Activated T-cell treated with anti-CD3 and anti-CD28 coated beads, Interleukin-2, amount 50 U/mL, for 24 hours (primary cell): ENCODE measurements at regions not wholly inside any gene's neighbourhood (a gene's known extent, or its start where the extent isn't known, plus 50 kb on each side); places are given as distances from the start of the nearest gene placed in this dataset.
"Not testable (repeated sequence)": the region's sequence is repeated elsewhere in the genome, so short reads cannot be mapped to it uniquely, and the experiment has no call there.

Experiments
- DNase-seq: peaks from one replicate; pipeline ENCODE4 v3.0.0-alpha.2; 2020
- H3K27ac Mint-ChIP-seq: 2 replicates; pipeline ENCODE4 v1.8.0; 2020; ENCODE audit warnings: mild to moderate bottlenecking, mixed read lengths
- H3K27me3 Mint-ChIP-seq: 2 replicates; pipeline ENCODE4 v1.8.0; 2020; ENCODE audit warnings: mixed read lengths
- H3K36me3 Mint-ChIP-seq: 2 replicates; pipeline ENCODE4 v1.8.0; 2020; ENCODE audit warnings: low read depth, mixed read lengths
- H3K4me1 Mint-ChIP-seq: 2 replicates; pipeline ENCODE4 v1.8.0; 2020; ENCODE audit warnings: low read depth, mixed read lengths
- H3K4me3 Mint-ChIP-seq: 2 replicates; pipeline ENCODE4 v1.8.0; 2020; ENCODE audit warnings: mild to moderate bottlenecking, moderate library complexity, mixed read lengths
- H3K9me3 Mint-ChIP-seq: 2 replicates; pipeline ENCODE4 v1.8.0; 2020; ENCODE audit warnings: mixed read lengths

DNA sequence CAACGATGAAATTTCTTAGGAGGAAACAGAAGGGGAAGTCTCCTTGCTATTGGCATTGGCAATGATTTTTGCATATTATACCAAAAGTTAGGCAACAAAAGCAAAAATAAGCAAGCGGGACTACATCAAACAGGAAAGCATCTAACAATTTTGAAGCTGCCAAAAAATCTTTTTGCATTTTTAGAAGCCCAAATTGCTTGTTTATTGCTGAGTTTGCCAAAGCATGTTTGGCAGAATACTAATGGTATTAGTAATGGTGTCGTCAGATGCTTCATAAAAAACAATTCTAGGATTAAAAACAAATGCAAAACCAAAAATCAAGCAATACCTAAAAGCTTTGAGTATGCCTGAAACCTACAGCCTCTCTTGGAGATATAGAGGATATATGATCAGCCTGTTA is 80.0 kb downstream of the GALR1 start:
- no peak overlapping the region for H3K4me3 Mint-ChIP-seq
- H3K27ac Mint-ChIP-seq = no peak overlapping the region
- H3K36me3 Mint-ChIP-seq = no peaks in the 10 kb centered on the region
- H3K9me3 Mint-ChIP-seq = no peaks in the 10 kb centered on the region
- H3K27me3 Mint-ChIP-seq = peaks cover 19% of the 10 kb centered on the region
- H3K4me1 Mint-ChIP-seq = no peaks in the 10 kb centered on the region
- no peak for DNase-seq

DNA sequence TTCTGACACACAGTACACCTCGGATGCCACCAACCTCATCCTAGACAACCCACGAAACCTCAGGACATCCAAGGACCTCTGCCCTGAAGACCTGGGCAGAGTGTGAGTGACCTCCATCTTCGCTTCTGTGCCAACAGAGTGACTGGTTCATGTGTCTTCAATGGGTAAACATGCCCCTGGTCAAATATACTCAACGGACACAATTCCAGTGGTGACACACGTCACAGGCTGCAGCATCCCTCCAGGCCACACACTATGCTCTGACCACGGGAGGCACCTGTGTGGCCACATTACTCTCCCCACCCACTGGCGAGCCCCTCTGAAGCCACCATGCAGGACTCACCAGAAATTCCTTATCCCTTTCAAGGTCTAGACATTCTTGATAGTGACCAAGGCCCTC is 85.2 kb downstream of the GALR1 start:
- no peaks in the 10 kb centered on the region for H3K4me1 Mint-ChIP-seq
- H3K36me3 Mint-ChIP-seq = no peaks in the 10 kb centered on the region
- no peaks in the 10 kb centered on the region for H3K9me3 Mint-ChIP-seq
- no peak for DNase-seq
- H3K27me3 Mint-ChIP-seq = peaks cover 50% of the 10 kb centered on the region
- no peak overlapping the region for H3K27ac Mint-ChIP-seq
- no peak overlapping the region for H3K4me3 Mint-ChIP-seq

DNA sequence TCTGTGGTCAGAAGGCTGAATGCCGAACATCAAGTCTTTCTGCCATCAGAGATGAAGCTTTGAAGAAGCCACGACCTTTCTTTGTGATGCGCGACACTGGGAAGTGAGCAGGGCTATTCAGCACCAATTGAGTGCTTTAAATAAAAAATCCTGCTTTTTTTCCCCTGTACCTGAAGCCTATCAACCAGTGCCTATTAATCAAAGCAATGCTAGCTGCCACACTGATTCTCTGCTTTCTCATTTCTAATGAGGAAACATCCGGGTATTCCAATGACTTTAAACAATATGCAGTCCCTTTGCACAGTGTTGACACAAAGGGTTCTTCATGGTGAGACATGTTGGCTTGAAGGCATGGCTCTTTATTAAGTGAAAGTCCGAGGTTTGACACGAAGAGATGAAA is 88.0 kb downstream of the GALR1 start:
- Mint-ChIP-seq H3K36me3 (no peaks in the 10 kb centered on the region), H3K4me1 (no peaks in the 10 kb centered on the region), H3K4me3 (no peak overlapping the region), H3K9me3 (no peaks in the 10 kb centered on the region), H3K27ac (no peak overlapping the region), H3K27me3 (peaks cover 47% of the 10 kb centered on the region)
- no peak for DNase-seq

GRCh38 chr18:77339093-77339492 is 89.4 kb downstream of the GALR1 start:
- Mint-ChIP-seq H3K36me3 (no peaks in the 10 kb centered on the region), H3K4me3 (no peak overlapping the region), H3K4me1 (no peaks in the 10 kb centered on the region), H3K27ac (no peak overlapping the region), H3K27me3 (peaks cover 39% of the 10 kb centered on the region), H3K9me3 (no peaks in the 10 kb centered on the region)
- no peak for DNase-seq

- H3K4me3 Mint-ChIP-seq = no peak overlapping the region
- no peaks in the 10 kb centered on the region for H3K4me1 Mint-ChIP-seq
- H3K27me3 Mint-ChIP-seq = peaks cover 38% of the 10 kb centered on the region
- no peaks in the 10 kb centered on the region for H3K36me3 Mint-ChIP-seq
- no peak overlapping the region for H3K27ac Mint-ChIP-seq
- DNase-seq = no peak
- H3K9me3 Mint-ChIP-seq = no peaks in the 10 kb centered on the region
These were observed 90.0 kb downstream of the GALR1 start for GRCh38 chr18:77339623-77340022.

GRCh38 chr18:77340815-77341214 is 91.2 kb downstream of the GALR1 start:
- Mint-ChIP-seq H3K27me3 (peaks cover 29% of the 10 kb centered on the region), H3K4me3 (no peak overlapping the region), H3K9me3 (no peaks in the 10 kb centered on the region), H3K27ac (no peak overlapping the region), H3K36me3 (no peaks in the 10 kb centered on the region), H3K4me1 (no peaks in the 10 kb centered on the region)
- DNase-seq = no peak

DNA sequence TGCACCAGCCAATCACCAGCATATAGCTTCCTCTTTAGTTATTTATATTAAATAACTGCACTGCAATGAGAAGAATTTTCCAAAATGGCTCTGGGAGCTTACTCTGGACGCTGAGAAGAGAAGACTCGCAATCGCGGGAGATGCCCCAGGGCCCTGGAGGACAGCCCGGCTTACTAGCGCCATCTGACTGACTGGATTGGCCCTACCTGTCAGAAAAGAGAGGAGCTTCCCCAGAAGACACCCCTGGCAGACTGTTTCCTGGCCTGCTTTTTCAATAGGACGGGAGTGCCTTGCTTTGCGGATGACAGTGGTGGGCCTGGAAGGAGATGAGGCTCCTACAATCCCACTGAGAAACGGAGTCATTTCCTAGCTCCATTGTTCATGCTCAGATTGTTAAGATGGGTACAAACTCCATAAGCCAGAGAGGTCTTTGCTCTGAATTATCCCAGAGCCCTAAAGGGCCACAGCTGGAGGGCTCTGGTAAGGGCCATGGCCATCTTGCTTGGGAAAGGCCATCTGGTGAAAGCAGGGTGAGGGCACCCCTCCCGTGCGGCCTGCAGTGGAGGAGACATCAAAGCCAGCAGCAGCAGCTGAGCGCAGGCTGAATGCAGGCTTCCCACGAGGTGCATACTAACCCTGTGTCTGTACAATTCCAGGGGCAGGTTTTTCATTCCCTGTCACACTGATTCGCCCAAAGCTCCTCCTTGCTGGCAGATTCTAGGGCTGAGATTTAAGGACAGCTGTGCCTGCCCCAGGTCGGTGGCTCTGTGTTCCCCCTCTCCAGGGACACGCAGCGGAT is 92.1 kb downstream of the GALR1 start:
- H3K27me3 Mint-ChIP-seq = peaks cover 21% of the 10 kb centered on the region
- no peaks in the 10 kb centered on the region for H3K36me3 Mint-ChIP-seq
- H3K4me1 Mint-ChIP-seq = no peaks in the 10 kb centered on the region
- no peak for DNase-seq
- H3K27ac Mint-ChIP-seq = no peak overlapping the region
- H3K4me3 Mint-ChIP-seq = no peak overlapping the region
- no peaks in the 10 kb centered on the region for H3K9me3 Mint-ChIP-seq

DNA sequence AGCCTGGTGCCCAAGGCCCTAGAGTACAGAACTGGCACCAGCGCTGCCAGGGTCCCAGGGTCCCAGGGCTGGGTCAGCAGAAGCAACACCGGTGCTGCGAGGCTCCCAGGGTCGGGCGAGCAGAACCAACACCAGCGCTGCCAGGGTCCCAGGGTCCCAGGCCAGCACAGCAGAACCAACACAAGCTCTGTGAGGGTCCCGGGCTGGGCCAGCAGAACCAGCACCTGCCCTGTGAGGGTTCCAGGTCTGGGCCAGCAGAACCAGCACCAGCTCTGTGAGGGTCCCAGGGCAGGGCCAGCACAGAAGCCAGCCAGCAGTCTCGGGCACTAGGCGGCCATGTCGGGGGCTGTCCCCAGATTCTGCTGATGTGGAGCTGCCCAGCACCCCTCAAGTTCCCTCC is 93.1 kb downstream of the GALR1 start:
- peaks cover 15% of the 10 kb centered on the region for H3K27me3 Mint-ChIP-seq

DNA sequence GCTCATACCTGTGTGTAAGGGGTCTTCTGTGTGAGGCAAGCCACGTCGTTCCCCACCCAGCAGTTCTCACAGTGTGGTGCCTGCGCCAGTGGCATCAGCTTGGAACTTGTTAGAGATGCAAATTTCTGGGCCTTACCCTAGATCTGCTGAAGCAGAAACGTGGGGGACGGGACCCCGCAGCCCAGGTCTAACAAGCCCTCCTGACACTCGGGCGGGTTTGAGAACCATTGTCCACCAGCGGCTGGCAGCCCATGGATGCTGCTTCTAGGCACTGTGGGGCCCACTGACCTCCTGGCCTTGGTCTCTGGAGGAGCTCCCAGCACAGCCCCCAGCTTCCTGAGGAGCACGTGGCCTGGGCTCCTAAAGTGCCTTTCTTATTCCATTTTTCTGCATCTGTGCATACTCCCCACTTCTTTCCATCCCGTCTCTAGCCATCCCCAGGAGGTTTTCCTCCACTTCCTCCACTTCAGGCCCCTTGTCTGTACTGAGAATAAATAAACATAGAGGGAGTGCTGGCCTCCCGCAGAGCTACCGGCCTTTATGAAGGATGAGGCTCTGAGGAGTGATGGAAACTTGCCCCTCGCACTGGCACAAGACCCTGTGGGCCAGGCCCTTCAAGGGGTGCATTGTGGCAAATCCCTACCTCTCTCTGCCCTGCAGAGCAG is 94.3 kb downstream of the GALR1 start:
- Mint-ChIP-seq H3K36me3 (no peaks in the 10 kb centered on the region), H3K9me3 (no peaks in the 10 kb centered on the region), H3K27ac (no peak overlapping the region), H3K4me3 (no peak overlapping the region), H3K27me3 (peaks cover 6% of the 10 kb centered on the region), H3K4me1 (no peaks in the 10 kb centered on the region)
- DNase-seq = no peak

More for the DNA sequence above, 93.1 kb downstream of the GALR1 start:
- no peaks in the 10 kb centered on the region for H3K9me3 Mint-ChIP-seq
- no peaks in the 10 kb centered on the region for H3K36me3 Mint-ChIP-seq
- H3K27ac Mint-ChIP-seq = no peak overlapping the region
- no peaks in the 10 kb centered on the region for H3K4me1 Mint-ChIP-seq
- no peak overlapping the region for H3K4me3 Mint-ChIP-seq
- no peak for DNase-seq

- no peaks in the 10 kb centered on the region for H3K36me3 Mint-ChIP-seq
- H3K9me3 Mint-ChIP-seq = peaks cover 4% of the 10 kb centered on the region
- no peaks in the 10 kb centered on the region for H3K4me1 Mint-ChIP-seq
- no peak for DNase-seq
- no peak overlapping the region for H3K4me3 Mint-ChIP-seq
- peaks cover 6% of the 10 kb centered on the region for H3K27me3 Mint-ChIP-seq
- H3K27ac Mint-ChIP-seq = no peak overlapping the region
These were observed 95.3 kb downstream of the GALR1 start for GRCh38 chr18:77344786-77345500.

DNA sequence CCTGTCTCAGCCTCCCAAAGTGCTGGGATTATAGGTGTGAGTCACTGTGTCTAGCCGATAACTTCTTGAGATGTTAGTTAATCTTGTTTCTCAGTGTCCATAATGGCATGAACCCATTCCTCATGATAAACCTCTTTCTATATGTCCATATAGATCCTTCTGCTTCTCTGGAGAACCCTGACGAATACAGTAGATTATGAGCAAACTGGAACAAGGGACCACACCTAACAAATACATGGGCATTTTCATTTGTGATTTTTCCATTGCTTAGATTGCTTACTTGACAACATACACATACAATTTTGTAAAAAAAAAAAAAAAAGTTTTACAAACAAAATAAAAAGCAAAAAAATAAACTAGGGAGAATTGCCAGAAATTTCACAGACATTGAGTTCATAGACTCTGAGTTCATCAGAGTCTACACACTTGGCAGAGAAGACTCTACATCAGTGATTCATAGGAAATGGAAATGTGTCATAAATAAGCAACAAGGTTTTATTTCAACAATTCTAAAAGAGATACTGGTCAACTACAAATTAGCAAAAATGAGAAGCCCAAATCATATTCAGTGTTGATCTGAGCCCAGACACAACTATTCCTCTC is 96.7 kb downstream of the GALR1 start:
- no peak overlapping the region for H3K4me3 Mint-ChIP-seq
- no peak for DNase-seq
- H3K4me1 Mint-ChIP-seq = peaks cover 2% of the 10 kb centered on the region
- peaks cover 7% of the 10 kb centered on the region for H3K9me3 Mint-ChIP-seq
- no peaks in the 10 kb centered on the region for H3K36me3 Mint-ChIP-seq
- H3K27ac Mint-ChIP-seq = no peak overlapping the region
- peaks cover 9% of the 10 kb centered on the region for H3K27me3 Mint-ChIP-seq

GRCh38 chr18:77353349-77353748 is 103.7 kb downstream of the GALR1 start:
- H3K4me1 Mint-ChIP-seq, H3K9me3 Mint-ChIP-seq, H3K36me3 Mint-ChIP-seq, H3K27ac Mint-ChIP-seq, H3K4me3 Mint-ChIP-seq, DNase-seq: not testable (repeated sequence)
- H3K27me3 Mint-ChIP-seq = peaks cover 51% of the 10 kb centered on the region

DNA sequence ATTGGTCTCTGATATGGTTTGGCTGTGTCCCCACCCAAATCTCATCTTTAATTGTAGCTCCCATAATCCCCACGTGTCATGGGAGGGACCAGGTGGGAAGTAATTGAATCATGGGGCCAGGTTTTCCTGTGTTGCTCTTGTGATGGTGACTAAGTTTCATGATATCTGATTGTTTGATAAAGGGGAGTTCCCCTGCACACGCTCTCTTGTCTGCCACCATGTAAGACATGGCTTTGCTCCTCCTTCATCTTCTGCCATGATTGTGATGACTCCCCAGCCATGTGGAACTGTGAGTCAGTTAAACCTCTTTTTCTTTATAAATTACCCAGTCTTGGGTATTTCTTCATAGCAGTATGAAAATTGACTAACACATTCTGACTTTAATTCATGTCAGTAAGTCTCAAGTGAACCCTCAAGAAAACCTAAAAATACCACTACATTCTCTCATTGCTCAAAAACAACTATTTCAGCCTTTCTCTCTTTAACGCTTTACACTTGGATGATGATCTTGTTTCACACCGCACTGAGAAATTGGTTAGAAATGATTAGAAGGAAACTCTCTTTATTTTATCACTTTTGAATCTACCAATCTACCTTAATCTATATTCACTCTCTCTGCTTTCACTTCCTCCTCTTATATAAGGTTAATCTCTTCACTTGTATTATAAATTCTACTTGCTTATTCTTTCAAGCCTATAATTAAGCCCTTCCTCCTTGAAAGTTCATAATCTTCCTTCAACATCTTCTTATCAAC is 110.1 kb downstream of the GALR1 start:
- Mint-ChIP-seq H3K27ac (no peak overlapping the region), H3K36me3 (no peaks in the 10 kb centered on the region), H3K4me1 (peaks cover 7% of the 10 kb centered on the region), H3K9me3 (peaks cover 36% of the 10 kb centered on the region), H3K27me3 (peaks cover 62% of the 10 kb centered on the region), H3K4me3 (no peak overlapping the region)
- DNase-seq = no peak
